Effector CD8-positive, alpha-beta T cell (primary cell): ENCODE measurements at regions not wholly inside any gene's neighbourhood (a gene's known extent, or its start where the extent isn't known, plus 50 kb on each side); places are given as distances from the start of the nearest gene placed in this dataset.
"Not testable (repeated sequence)": the region's sequence is repeated elsewhere in the genome, so short reads cannot be mapped to it uniquely, and the experiment has no call there.

Experiments
- DNase-seq: peaks from one replicate; lab custom pipeline; 2025; lab: John Stamatoyannopoulos, UW

DNA sequence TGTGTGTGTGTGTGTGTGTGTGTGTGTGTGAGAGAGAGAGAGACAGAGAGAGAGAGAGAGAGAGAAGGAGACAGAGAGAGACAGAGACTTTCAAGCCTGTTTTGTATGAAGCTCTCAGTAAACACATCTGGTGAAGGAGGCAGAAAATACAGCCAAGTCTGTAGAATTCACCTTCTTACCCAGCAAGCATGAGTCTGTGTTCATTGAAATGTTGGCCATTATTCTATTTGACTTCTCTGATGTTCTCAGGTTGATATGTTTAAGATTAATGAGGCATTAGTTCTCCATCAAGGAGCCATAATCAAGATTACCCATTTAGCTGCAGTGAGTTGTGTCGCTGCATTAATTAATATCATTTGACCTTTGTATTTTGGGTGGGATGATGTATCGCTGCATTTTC is 895.8 kb upstream of the EEF2KMT start:
- DNase-seq = no peak

DNA sequence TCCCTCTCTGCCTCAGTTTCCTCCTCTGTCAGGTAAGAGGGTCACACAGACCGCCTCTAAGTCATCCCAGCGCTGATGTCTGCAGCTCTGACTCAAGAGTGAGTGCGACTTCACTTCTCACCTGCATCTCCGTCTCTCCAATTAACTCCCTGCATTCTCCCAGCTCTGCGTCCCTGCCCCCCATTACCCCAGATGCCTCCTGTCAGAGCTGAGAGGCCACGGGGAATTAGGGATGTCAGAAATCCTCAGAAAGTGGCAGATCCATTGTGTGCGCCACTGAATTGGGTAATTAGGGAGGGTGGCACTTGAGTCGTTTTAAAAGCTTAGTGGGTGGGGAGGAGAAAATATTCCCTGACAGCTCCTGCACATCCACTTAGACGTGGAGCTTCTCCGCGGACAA is 885.4 kb upstream of the EEF2KMT start:
- no peak for DNase-seq

DNA sequence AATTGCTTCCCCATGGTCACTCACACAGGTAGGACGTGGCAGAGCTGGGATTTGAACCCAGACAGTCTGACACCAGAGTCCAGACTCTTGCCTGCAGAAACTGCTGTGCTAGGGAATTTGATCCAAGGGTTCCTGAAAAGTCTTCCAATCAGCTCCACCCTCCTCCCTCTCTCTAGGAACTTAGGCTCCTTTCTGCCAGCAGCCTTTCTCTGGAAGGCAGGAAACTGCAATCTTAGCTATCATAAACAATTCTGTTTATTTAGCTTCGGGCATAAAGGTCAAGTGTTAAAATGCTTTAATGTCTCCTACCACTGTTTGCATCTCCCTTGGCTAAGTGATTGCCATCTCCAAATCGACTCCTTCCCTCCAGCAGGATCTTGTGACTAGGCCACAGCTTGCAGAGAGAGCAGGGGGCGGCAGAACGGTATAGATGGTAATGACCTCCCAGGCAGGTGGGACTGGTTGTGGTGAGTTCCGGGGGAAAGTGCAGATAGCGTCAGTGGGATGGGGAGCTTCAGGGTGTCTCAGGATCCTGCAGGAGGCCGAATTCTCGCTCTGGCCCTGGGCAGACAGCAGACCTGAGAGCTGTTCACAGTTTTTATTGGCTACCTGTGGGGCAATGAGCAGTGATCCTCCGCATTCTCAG is 882.4 kb upstream of the EEF2KMT start:
- no peak for DNase-seq

GRCh38 chr16:5977329-5977728 is 879.7 kb upstream of the EEF2KMT start:
- no peak for DNase-seq

GRCh38 chr16:5972747-5973146 is 875.2 kb upstream of the EEF2KMT start:
- DNase-seq = no peak

DNA sequence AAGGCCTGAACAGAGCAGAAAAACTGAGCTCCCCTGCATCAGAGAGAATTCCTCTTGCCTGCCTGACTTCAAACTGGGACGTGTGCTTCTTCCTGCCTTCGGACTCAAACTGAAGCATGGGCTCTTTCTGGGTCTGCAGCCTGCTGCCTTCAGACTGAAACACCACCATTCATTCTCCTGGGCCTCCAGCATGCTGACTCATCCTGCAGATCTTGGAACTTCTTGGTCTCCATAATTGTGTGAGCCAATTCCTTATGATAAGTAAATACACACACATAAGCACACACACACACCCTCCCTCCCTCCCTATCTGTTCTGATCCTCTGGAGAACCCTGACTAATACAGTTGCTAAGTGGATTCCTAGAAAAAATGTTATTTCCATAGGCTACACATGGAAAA is 874.3 kb upstream of the EEF2KMT start:
- no peak for DNase-seq

GRCh38 chr16:5971106-5971505 is 873.5 kb upstream of the EEF2KMT start:
- no peak for DNase-seq

DNA sequence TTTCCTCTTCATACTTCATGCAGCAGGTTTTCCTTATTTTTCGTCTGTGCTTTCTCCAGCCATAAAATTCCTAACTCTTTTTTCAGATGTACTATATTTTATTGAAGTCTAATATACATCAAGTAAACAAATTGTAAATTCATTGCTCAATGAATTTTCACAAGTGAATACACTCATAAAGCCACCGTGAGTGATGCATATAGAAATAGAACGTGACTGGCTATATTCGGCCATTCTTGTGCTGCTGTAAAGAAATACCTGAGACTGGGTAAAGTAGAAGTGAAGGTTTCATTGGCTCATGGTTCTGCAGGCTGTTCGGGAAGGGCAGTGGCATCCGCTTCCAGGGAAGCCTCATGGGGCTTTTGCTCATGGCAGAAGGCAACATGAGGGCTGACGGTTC is 868.4 kb upstream of the EEF2KMT start:
- DNase-seq = no peak

GRCh38 chr16:5965321-5965720 is 867.7 kb upstream of the EEF2KMT start:
- DNase-seq = no peak

DNA sequence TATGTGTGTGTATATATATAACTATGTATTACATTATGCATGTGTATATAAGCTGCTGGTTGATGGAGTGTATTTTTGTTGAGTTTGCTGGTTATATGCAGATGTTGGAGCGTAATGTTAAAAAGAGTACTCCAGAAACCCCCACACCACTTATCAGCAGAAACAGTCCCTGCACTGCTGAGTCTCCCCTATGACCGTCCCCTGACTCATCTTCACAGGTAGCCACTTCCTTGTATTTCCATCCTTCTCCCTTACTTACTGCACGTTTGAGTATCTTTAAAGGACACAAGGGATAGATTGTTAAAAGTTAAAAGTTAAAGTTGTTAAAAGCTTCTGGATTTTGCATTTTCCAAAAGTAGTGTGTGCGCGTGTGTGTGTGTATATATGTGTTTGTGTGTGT is 853.9 kb upstream of the EEF2KMT start:
- no peak for DNase-seq

DNA sequence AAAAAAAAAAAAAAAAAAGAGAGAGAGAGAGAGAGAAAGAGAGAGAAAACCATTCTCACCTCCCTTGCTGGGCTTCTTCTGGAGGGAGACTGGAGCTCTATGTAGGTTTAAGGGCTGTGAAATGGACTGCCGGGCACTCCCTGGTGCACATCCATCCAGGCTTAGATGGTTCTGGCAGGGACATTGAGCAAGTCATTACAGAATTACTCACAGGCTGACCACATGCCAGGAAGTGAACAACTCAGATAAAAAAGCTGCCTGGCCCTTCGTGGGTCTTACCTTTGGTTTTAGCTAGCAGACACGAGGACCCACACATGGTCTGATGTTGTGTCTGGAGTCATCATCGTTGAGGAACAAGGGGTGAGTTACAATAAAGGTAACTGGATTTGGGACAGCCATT is 847.4 kb upstream of the EEF2KMT start:
- DNase-seq = no peak

DNA sequence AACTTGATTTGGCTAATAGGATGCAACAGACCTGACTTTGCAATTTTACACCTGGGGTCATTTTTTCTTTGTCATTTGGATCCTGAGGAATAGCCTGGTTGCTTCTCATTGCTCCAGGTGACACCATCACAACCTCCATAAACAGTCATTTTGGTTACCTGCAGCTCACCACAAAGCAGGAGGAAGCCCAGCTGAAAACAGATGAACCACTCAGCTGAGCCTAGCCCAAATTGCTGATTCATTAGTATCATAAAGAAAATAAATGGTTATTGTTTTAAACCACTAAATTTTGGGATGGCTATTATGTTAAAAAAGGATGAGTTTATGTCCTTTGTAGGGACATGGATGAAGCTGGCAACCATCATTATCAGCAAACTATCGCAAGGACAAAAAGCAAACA is 841.0 kb upstream of the EEF2KMT start:
- no peak for DNase-seq

DNA sequence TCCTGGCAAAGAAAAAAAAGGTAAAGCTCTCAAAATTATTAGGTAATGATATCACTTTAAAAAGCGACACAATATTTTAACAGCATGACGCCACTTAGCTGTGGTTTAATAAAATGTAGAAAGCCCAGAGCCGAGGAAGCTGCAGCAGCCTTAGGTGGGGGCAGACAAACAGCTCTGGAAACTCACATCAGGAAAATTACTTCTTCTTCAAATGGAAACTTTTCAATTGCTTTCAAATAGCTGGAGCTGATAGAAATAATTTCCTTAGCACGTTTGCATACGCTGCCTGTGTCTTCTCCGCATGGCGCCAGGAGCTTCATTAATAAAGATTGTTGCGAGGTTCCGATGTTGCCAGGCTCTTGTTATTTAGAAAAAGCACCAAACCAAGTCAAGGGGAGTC is 835.3 kb upstream of the EEF2KMT start:
- DNase-seq = no peak

DNA sequence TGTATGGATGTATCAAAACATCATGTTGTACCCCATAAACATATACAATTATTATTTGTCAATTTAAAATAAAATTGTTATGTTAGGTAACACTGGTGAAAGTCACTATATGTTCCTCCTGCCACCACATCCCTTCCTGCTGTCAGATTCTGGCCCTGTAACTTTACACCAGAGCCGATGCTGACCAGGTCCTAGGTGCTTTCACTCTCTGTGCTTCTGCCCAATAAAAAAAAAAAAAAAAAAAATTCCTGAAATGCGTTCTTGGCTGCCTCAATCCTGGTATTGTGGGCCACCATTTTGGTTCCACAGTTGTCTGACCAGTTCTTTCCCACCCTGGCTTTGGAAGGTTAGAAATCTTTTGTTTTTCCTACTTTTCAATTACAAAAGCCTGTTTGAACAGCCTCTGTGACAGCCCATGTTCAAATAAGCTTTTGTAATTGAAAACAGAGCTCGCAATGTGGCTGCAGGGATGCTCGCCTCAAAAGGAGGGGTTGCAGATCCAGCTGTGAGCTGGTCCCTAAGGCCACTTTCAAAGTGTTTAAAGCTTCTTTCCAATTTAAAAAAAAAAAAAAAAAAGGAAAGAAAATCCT is 831.0 kb upstream of the EEF2KMT start:
- DNase-seq = no peak

GRCh38 chr16:5925850-5926249 is 828.3 kb upstream of the EEF2KMT start:
- DNase-seq = no peak

DNA sequence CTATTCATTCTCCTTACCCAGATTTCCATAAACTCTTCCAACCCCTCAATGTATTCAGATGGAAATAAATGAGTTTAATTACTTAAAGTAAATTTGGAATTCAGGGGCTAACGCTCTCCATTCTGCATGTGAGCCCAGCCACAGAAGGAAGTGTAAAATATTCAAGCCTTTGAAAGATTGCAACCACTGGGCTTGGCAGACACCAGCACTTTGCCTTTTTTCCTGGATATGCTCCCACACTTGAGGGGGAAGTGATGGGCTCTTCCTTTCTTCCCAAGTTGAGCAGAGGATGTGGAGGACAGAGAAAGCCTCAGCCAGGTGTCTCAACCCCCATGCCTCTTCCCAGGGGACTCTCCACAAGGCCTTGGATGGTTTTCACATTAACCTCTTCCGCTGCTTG is 825.1 kb upstream of the EEF2KMT start:
- DNase-seq = no peak

GRCh38 chr16:5918567-5919130 is 821.1 kb upstream of the EEF2KMT start:
- no peak for DNase-seq

- no peak for DNase-seq
Measured at GRCh38 chr16:5917436-5918195, 820.0 kb upstream of the EEF2KMT start.

DNA sequence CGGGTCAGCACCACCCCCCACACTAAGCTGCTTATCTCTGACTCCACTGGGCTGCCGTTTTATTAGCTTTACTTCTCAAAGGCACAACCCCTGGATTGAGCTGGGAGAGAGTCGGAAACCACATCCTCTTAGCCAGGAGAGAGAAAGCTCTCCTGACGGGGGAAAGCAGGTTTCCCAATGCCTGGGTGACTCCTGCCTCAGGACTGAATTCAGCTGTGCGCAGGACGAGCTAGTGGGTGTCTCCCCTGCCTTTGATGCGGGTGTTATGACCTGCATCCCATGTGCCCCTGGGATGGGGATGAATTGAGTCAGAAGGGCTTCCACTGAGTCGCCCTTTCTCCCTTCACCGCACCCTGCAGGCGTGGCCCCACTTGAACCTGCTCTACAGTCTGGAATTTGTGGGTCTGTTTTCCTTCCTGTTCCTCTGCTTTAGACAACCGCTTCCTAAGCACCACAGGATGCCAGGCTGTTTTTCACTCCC is 819.2 kb upstream of the EEF2KMT start:
- no peak for DNase-seq

DNA sequence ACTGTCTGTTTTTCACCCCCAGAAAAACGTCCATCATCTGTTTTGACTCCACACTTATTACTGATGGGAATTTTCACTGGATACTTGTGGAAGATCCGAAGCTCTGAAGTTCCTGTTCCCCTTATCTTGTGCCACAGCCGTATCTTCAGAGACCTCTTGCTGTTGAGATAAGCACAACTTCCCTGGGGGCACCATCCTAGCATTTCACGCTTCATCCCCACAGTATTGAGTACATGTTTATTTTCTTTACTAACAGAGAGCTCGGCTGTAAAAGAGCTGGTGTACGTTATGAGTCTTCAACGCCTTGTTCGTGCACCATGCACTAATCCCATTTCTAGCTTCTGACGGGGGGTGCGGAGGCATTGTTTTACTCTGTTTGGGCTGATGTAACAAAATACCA is 813.6 kb upstream of the EEF2KMT start:
- DNase-seq = no peak

- DNase-seq = not testable (repeated sequence)
Measured at GRCh38 chr16:5909556-5909955, 812.0 kb upstream of the EEF2KMT start.

GRCh38 chr16:5907544-5907943 is 809.9 kb upstream of the EEF2KMT start:
- DNase-seq = no peak

GRCh38 chr16:5906351-5906750 is 808.8 kb upstream of the EEF2KMT start:
- no peak for DNase-seq
